ENCODE measurements at regions not wholly inside any gene's neighbourhood (a gene's known extent, or its start where the extent isn't known, plus 50 kb on each side); places are given as distances from the start of the nearest gene placed in this dataset.

DNA sequence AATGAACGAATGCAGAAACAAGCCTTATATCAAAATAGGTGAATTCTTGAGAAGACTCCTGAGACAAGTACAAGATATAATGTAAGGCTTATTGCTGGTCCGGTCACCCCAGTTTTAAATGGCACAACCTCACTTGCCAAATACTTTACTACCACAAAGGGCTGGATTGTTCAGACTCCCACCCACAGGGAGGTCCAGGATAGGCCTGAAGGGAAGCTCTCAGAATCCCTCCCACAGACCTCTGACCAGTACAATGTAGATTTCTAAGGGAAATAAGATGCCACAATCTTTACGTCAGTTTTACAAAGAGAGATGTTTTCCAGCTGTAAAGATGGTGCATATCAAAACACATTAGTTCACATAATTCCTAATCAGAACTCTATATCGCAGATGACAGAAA lies 577.7 kb upstream of the ADAMTS9 start:
- TF ChIP-seq, protein P1, sequence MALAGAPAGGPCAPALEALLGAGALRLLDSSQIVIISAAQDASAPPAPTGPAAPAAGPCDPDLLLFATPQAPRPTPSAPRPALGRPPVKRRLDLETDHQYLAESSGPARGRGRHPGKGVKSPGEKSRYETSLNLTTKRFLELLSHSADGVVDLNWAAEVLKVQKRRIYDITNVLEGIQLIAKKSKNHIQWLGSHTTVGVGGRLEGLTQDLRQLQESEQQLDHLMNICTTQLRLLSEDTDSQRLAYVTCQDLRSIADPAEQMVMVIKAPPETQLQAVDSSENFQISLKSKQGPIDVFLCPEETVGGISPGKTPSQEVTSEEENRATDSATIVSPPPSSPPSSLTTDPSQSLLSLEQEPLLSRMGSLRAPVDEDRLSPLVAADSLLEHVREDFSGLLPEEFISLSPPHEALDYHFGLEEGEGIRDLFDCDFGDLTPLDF (CRISPR knock-in tag; IDR thresholded peaks at IDR 0.05) = no peak
- TF ChIP-seq, protein P2, sequence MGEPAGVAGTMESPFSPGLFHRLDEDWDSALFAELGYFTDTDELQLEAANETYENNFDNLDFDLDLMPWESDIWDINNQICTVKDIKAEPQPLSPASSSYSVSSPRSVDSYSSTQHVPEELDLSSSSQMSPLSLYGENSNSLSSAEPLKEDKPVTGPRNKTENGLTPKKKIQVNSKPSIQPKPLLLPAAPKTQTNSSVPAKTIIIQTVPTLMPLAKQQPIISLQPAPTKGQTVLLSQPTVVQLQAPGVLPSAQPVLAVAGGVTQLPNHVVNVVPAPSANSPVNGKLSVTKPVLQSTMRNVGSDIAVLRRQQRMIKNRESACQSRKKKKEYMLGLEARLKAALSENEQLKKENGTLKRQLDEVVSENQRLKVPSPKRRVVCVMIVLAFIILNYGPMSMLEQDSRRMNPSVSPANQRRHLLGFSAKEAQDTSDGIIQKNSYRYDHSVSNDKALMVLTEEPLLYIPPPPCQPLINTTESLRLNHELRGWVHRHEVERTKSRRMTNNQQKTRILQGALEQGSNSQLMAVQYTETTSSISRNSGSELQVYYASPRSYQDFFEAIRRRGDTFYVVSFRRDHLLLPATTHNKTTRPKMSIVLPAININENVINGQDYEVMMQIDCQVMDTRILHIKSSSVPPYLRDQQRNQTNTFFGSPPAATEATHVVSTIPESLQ (CRISPR knock-in tag; IDR thresholded peaks at IDR 0.05) = no peak
- TF ChIP-seq, protein P3, sequence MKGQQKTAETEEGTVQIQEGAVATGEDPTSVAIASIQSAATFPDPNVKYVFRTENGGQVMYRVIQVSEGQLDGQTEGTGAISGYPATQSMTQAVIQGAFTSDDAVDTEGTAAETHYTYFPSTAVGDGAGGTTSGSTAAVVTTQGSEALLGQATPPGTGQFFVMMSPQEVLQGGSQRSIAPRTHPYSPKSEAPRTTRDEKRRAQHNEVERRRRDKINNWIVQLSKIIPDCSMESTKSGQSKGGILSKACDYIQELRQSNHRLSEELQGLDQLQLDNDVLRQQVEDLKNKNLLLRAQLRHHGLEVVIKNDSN (CRISPR knock-in tag; IDR thresholded peaks at IDR 0.05) = no peak
- TF ChIP-seq ETV6 (CRISPR knock-in tag; IDR thresholded peaks at IDR 0.05) = no peak
- TF ChIP-seq, protein P4, sequence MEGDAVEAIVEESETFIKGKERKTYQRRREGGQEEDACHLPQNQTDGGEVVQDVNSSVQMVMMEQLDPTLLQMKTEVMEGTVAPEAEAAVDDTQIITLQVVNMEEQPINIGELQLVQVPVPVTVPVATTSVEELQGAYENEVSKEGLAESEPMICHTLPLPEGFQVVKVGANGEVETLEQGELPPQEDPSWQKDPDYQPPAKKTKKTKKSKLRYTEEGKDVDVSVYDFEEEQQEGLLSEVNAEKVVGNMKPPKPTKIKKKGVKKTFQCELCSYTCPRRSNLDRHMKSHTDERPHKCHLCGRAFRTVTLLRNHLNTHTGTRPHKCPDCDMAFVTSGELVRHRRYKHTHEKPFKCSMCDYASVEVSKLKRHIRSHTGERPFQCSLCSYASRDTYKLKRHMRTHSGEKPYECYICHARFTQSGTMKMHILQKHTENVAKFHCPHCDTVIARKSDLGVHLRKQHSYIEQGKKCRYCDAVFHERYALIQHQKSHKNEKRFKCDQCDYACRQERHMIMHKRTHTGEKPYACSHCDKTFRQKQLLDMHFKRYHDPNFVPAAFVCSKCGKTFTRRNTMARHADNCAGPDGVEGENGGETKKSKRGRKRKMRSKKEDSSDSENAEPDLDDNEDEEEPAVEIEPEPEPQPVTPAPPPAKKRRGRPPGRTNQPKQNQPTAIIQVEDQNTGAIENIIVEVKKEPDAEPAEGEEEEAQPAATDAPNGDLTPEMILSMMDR (IDR thresholded peaks at IDR 0.05) = no peak
- no peak for TF ChIP-seq ZBTB21 (CRISPR knock-in tag; IDR thresholded peaks at IDR 0.05; ENCODE audit: borderline replicate concordance)
- no peak for TF ChIP-seq NR3C1 (CRISPR knock-in tag; conservative IDR thresholded peaks at IDR 0.05; ENCODE audit: low read depth)
- TF ChIP-seq, protein P5, sequence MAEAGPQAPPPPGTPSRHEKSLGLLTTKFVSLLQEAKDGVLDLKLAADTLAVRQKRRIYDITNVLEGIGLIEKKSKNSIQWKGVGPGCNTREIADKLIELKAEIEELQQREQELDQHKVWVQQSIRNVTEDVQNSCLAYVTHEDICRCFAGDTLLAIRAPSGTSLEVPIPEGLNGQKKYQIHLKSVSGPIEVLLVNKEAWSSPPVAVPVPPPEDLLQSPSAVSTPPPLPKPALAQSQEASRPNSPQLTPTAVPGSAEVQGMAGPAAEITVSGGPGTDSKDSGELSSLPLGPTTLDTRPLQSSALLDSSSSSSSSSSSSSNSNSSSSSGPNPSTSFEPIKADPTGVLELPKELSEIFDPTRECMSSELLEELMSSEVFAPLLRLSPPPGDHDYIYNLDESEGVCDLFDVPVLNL (CRISPR knock-in tag; IDR thresholded peaks at IDR 0.05; ENCODE audit: borderline replicate concordance, low read depth) = no peak
- TF ChIP-seq FOXJ3 (CRISPR knock-in tag; IDR thresholded peaks at IDR 0.05; ENCODE audit: borderline replicate concordance) = no peak
- no peak for TF ChIP-seq ZNF121 (CRISPR knock-in tag; IDR thresholded peaks at IDR 0.05)
- TF ChIP-seq CREB1 (CRISPR knock-in tag; IDR thresholded peaks at IDR 0.05) = no peak
- no peak for TF ChIP-seq CBFB (CRISPR knock-in tag; IDR thresholded peaks at IDR 0.05; ENCODE audit: low read depth)
- TF ChIP-seq, protein P6, sequence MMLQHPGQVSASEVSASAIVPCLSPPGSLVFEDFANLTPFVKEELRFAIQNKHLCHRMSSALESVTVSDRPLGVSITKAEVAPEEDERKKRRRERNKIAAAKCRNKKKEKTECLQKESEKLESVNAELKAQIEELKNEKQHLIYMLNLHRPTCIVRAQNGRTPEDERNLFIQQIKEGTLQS (CRISPR knock-in tag; conservative IDR thresholded peaks at IDR 0.05) = no peak
- no peak for TF ChIP-seq SOX15 (CRISPR knock-in tag; IDR thresholded peaks at IDR 0.05)

All from WTC11 (cell line).